Stimulated activated CD8-positive, alpha-beta memory T cell treated with anti-CD3 and anti-CD28 coated beads, Interleukin-15, amount 100 ng/mL, for 1 hour (primary cell): ENCODE measurements at regions not wholly inside any gene's neighbourhood (a gene's known extent, or its start where the extent isn't known, plus 50 kb on each side); places are given as distances from the start of the nearest gene placed in this dataset.

Experiments
- DNase-seq: peaks from one replicate; pipeline ENCODE4 v3.0.0-alpha.2; 2020; ENCODE audit warnings: low read depth

GRCh38 chr18:38963943-38964660 lies 1398.5 kb upstream of the CELF4 start:
- no peak for DNase-seq

- DNase-seq = no peak
Observed at GRCh38 chr18:38961880-38962279, 1396.3 kb upstream of the CELF4 start.

- DNase-seq = no peak
Observed at GRCh38 chr18:38957736-38958135, 1392.1 kb upstream of the CELF4 start.

GRCh38 chr18:38956068-38956467 lies 1390.5 kb upstream of the CELF4 start:
- DNase-seq = no peak

- no peak for DNase-seq
Observed at GRCh38 chr18:38951633-38952032, 1386.0 kb upstream of the CELF4 start.

- DNase-seq = no peak
Observed at GRCh38 chr18:38948436-38948835, 1382.8 kb upstream of the CELF4 start.

GRCh38 chr18:38944446-38945024 lies 1378.9 kb upstream of the CELF4 start:
- no peak for DNase-seq

- DNase-seq = no peak
Observed at GRCh38 chr18:38941711-38942561, 1376.3 kb upstream of the CELF4 start.

GRCh38 chr18:38940863-38941531 lies 1375.4 kb upstream of the CELF4 start:
- DNase-seq = peak; percentile 9

GRCh38 chr18:38940475-38940862 lies 1374.9 kb upstream of the CELF4 start:
- no peak for DNase-seq

GRCh38 chr18:38933910-38934510 lies 1368.4 kb upstream of the CELF4 start:
- DNase-seq = no peak

- no peak for DNase-seq
Observed at GRCh38 chr18:38933322-38933721, 1367.7 kb upstream of the CELF4 start.

GRCh38 chr18:38932752-38933151 lies 1367.2 kb upstream of the CELF4 start:
- DNase-seq = no peak

GRCh38 chr18:38931754-38932050 lies 1366.1 kb upstream of the CELF4 start:
- DNase-seq = no peak

GRCh38 chr18:38930881-38931753 lies 1365.5 kb upstream of the CELF4 start:
- no peak for DNase-seq

GRCh38 chr18:38923540-38923939 lies 1357.9 kb upstream of the CELF4 start:
- DNase-seq = no peak

- DNase-seq = no peak
Observed at GRCh38 chr18:38923126-38923525, 1357.5 kb upstream of the CELF4 start.

- DNase-seq = no peak
Observed at GRCh38 chr18:38909972-38910371, 1344.4 kb upstream of the CELF4 start.

GRCh38 chr18:38902796-38903195 lies 1337.2 kb upstream of the CELF4 start:
- DNase-seq = no peak

GRCh38 chr18:38900445-38900844 lies 1334.8 kb upstream of the CELF4 start:
- no peak for DNase-seq

GRCh38 chr18:38900031-38900430 lies 1334.4 kb upstream of the CELF4 start:
- DNase-seq = no peak
